GM18907 (cell line): ENCODE measurements at regions not wholly inside any gene's neighbourhood (a gene's known extent, or its start where the extent isn't known, plus 50 kb on each side); places are given as distances from the start of the nearest gene placed in this dataset.

Source experiments
- ATAC-seq: cut with Tn5 transposase; IDR thresholded peaks from one replicate; pipeline ENCODE4 v1.9.1; 2021; ENCODE audit warnings: mild to moderate bottlenecking, moderate library complexity; ENCODE audit not compliant: unreplicated experiment

DNA sequence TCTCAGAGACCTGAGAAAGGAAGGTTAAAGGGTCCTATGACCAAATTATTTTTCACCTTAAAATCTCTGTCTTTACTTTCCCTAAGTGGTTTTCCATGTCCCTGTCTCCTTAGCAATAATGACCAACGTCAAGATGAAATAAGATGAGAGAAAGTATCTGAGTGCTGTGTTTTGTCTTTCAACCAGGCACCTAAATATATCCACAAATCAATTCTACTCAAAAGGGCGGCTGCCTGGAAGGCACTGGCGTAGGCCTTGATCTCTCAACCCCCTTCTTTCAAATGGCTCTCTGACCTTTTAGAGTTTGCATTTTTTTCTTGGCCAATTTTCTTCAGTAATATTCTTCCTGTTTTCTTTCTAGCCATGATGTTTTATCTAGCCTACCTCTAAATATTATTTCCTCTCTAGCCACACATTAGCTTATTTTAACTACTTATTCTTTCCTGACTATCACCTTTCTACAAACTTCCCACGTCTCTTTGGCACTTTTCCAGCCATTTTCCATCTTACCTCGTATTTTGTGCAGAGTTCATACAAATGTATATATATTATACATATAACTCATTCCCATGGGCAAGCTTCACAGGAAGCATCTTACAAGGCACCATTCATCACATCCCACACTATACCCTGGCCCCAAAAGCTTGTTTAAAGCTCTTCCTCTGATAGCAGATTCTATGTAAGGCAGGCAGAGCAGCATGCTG, 204.5 kb downstream of the SNX18 start:
- no peak for ATAC-seq

DNA sequence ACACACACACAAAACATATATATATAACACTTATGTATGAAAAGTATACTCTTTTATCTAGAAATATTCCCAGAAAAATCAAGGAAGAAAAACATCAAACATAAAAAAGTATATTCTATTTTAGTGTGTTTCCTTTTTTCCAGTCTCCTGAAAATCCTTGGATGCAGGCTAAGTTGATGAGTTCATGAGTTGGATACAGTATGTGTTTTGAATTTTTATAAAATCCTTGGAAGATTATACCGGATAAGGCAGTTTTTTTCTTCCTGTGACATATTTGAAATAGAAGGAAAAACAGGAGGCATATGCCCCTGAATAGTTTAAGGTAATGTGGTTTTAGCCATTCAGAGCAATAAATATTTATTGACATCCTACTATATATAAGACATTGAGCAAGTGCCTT, 203.6 kb downstream of the SNX18 start:
- ATAC-seq, result no peak

GRCh38 chr5:54720341-54720740, 202.8 kb downstream of the SNX18 start:
- no peak for ATAC-seq

- no peak for ATAC-seq
Observed at GRCh38 chr5:54719384-54720283, 202.1 kb downstream of the SNX18 start.

GRCh38 chr5:54718656-54719055, 201.1 kb downstream of the SNX18 start:
- ATAC-seq, result no peak

GRCh38 chr5:54717870-54718269, 200.3 kb downstream of the SNX18 start:
- no peak for ATAC-seq

- ATAC-seq, result no peak
Observed at GRCh38 chr5:54717459-54717858, 199.9 kb downstream of the SNX18 start.

GRCh38 chr5:54713923-54714581, 196.5 kb downstream of the SNX18 start:
- ATAC-seq, result no peak

GRCh38 chr5:54709096-54709495, 191.5 kb downstream of the SNX18 start:
- ATAC-seq, result no peak

- no peak for ATAC-seq
Observed at GRCh38 chr5:54707841-54708240, 190.3 kb downstream of the SNX18 start.

- no peak for ATAC-seq
Observed at GRCh38 chr5:54705994-54706653, 188.6 kb downstream of the SNX18 start.

DNA sequence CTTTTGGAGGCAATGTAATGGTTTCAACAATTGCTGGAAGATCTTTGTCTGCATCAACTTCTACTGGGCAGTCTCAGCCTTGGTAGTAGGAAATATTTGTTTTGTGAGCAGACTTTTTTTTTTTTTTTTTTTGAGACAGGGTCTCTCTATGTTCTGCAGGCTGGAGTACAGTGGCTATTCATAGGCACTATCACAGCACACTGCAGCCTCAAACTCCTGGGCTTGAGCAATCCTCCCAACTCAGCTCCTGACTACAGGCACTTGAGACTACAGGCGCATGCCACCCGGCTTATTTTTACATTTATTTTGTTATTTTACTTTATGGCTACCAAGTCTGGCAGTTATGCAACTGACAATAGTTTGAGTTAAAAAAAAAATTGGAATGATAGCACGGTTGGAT, 187.3 kb downstream of the SNX18 start:
- no peak for ATAC-seq

GRCh38 chr5:54704333-54704732, 186.8 kb downstream of the SNX18 start:
- no peak for ATAC-seq

DNA sequence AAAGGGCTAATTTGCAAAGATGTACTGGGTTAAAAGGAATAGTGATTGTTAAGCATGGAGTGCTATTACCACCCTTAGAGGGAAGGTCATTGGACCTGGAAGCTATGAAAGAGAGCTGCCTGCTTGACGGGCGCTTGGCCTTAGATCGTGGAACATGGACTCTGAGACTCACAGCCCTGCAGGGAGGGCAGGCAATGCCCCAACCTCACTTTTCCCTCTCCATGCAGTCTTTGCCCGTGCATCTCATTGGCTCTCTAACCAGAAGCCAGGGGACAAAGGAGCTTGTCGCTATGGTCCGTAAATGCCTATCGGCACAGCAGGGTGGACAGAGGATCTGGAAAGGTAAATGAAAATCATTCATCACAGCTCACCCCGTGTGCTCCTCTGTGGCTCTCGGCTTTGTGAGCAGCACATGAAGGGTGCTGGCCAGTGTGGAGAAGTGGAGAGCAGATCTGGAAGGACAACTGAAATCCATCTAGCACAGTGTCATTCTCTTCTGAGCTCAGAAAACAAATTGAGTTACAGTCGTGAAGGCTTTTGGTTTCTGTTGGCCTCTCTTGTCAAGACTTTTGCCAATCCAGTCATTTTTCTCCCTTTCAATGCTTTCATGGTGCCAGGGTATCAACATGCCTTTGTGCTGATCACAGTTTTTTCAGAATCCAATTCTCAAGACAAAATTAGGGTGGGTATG, 186.2 kb downstream of the SNX18 start:
- ATAC-seq, result no peak

DNA sequence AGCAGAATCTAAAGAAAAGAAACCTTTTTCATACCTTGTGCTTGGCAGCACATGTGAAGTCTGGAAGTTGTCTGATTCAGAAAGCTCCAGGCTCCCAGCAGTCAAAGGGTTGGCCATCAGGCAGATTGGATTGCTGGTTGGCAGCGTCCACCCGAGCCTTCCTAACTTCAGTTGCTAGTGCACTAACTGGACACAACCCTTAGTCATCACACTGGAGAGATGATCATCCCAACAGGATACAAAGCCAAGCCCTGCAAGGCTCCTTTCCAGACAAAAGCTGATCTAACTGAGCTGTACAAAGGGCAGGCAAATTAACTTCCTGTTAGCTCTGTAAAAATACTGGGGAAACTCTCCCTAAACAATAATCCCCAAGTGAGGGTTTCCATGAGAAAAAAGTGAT, 185.6 kb downstream of the SNX18 start:
- no peak for ATAC-seq

DNA sequence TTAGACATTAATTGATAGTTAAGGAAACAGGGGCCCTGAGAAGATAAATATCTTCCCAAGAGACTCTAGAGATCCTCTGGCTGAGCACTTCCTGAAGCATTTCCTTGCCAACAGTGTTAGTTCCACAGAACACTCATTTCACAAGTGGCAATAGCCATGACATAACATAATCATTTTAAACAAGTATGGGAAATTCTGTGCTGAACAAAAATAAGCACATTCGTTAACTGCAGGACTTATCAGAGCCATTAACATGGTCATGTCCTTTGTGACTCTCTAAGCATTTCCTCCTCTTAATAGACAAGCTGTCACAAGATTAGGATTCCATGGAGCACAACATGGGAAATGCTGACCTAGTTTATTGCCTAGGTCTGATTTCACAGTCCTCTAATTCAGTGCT, 184.9 kb downstream of the SNX18 start:
- no peak for ATAC-seq

DNA sequence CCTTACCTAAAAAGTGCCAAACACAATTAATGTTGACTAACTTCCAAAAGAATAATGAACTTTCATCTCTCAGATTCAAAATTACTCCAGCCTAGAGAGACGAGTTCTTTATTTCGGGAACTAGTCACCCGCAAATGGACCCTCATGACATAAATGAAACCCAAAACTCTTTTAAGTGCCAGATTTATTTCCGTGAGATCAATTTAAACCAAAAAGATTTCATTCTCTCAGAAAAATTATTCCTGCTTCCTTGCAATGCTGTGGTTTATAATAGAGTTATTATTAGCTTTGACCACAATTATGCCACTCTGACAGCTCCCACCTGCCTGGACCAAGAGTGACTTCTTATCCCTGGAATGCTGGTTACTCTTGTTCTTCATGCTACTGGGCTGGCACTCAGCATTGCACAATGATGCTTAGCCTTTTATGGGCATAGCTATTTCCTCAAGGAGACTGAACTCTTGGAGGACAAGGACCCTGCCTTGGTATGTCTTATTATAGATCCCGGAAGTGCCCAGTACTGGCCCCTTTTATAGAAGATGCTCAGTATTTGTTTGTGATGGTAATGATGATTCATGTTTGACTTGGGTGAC, 183.5 kb downstream of the SNX18 start:
- no peak for ATAC-seq

DNA sequence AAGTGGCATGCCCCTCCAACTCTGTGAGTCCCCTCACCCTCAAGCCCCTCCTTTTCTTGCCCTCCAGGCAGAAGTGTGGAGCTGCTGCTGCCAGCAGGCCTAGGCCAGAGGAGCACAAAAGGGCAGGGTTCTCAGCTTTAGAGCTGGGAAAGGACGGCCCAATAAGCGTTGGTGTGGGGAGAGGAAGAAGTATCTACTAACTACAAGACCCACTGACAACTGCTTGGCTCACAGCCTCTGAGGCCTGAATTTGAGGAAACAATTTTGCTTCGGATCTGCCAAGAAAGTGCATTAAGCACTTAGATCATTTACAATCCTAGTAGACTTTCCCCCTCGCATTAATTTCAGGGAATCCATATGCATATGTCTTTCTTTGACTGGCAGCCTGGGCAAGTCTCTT, 179.4 kb downstream of the SNX18 start:
- ATAC-seq, result no peak

- no peak for ATAC-seq
Observed at GRCh38 chr5:54696346-54696745, 178.8 kb downstream of the SNX18 start.
